MCF 10A (cell line): ENCODE measurements at regions not wholly inside any gene's neighbourhood (a gene's known extent, or its start where the extent isn't known, plus 50 kb on each side); places are given as distances from the start of the nearest gene placed in this dataset.
"Not testable (repeated sequence)": the region's sequence is repeated elsewhere in the genome, so short reads cannot be mapped to it uniquely, and the experiment has no call there.

Experiments
- BruUV-seq: library from RNA; stranded (reverse); fragments of 400-500 nt; replicated peaks from 2 replicates; lab custom pipeline; 2021; lab: Mats Ljungman, UMichigan
- CTCF ChIA-PET: fragments of 300-600 bp; sonication (Branson Sonifier 250); formaldehyde crosslinking; extraction: SDS; loops from one replicate; lab custom pipeline; 2021; ENCODE audit warnings: antibody characterized with exemption, inconsistent platforms; lab: Yijun Ruan, JAX
- POLR2A ChIA-PET: fragments of 300-600, 350-650 bp; sonication (Branson Sonifier 250); formaldehyde crosslinking; extraction: SDS; loops from one replicate; lab custom pipeline; 2020; ENCODE audit warnings: antibody characterized with exemption, inconsistent platforms; lab: Yijun Ruan, JAX
- DNase-seq: peaks from one replicate; pipeline ENCODE4 v3.0.0-alpha.2; 2018; ENCODE audit not compliant: unreplicated experiment
- H3K27ac Mint-ChIP-seq: one replicate; pipeline ENCODE4 v1.8.0; 2022; ENCODE audit warnings: mild to moderate bottlenecking, low read depth, mixed read lengths; ENCODE audit not compliant: unreplicated experiment
- H3K27me3 Mint-ChIP-seq: one replicate; pipeline ENCODE4 v1.8.0; 2022; ENCODE audit warnings: mixed read lengths; ENCODE audit not compliant: insufficient read depth, unreplicated experiment
- H3K36me3 Mint-ChIP-seq: one replicate; pipeline ENCODE4 v1.8.0; 2022; ENCODE audit warnings: mild to moderate bottlenecking, moderate library complexity, mixed read lengths; ENCODE audit not compliant: insufficient read depth, unreplicated experiment
- H3K4me1 Mint-ChIP-seq: one replicate; pipeline ENCODE4 v1.8.0; 2022; ENCODE audit warnings: mixed read lengths; ENCODE audit not compliant: insufficient read depth, unreplicated experiment
- H3K4me3 Mint-ChIP-seq: one replicate; pipeline ENCODE4 v1.8.0; 2022; ENCODE audit warnings: mild to moderate bottlenecking, moderate library complexity, mixed read lengths; ENCODE audit not compliant: unreplicated experiment
- H3K9me3 Mint-ChIP-seq: one replicate; pipeline ENCODE4 v1.8.0; 2022; ENCODE audit warnings: mixed read lengths; ENCODE audit not compliant: unreplicated experiment
- intact Hi-C: fragments of 100-400 bp; cut with micrococcal nuclease; formaldehyde crosslinking; loops from 2 replicates; pipeline ENCODE4 v1.14.1; 2022
- TF ChIP-seq, protein P1 (sequence below): fragments of 200-600 bp; IDR thresholded peaks from one replicate; pipeline ENCODE4 v1.8.0; 2022; ENCODE audit warnings: antibody characterized with exemption, mild to moderate bottlenecking; ENCODE audit not compliant: unreplicated experiment

DNA sequence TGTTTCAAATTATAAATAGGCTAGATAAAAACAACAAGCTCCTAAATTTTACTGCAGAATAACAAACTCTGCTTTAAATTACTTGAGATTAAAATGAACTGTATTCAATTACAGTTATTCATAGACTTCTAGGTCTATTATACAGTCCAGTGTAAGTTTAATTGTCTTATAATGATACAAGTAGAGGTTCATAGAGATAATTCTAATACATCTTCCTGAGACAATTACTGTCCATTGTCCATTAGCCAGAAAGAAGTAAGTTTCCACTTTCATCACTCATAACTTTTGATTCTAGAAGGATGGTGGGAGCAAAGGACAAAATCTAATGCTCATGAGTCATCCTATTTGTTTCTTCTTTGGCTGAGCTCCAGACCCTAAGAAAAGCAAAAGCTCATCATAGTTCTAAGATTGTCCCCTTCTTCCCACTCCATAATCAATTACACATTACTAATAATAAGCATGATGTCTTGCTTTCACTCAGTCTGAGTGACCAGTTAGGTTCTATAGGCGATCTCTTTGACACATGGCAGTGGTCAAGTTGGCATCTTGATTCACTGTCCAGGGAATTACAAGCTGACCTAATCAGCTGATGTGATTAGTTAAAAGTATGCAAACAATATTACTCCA is 502.5 kb upstream of the IZUMO3 start:
- CTCF ChIA-PET = no interaction called here
- H3K4me3 Mint-ChIP-seq = no peak overlapping the region
- intact Hi-C loops = no loop called here
- H3K4me1 Mint-ChIP-seq = no peaks in the 10 kb centered on the region
- no peaks in the 10 kb centered on the region for H3K36me3 Mint-ChIP-seq
- TF ChIP-seq, protein P1, sequence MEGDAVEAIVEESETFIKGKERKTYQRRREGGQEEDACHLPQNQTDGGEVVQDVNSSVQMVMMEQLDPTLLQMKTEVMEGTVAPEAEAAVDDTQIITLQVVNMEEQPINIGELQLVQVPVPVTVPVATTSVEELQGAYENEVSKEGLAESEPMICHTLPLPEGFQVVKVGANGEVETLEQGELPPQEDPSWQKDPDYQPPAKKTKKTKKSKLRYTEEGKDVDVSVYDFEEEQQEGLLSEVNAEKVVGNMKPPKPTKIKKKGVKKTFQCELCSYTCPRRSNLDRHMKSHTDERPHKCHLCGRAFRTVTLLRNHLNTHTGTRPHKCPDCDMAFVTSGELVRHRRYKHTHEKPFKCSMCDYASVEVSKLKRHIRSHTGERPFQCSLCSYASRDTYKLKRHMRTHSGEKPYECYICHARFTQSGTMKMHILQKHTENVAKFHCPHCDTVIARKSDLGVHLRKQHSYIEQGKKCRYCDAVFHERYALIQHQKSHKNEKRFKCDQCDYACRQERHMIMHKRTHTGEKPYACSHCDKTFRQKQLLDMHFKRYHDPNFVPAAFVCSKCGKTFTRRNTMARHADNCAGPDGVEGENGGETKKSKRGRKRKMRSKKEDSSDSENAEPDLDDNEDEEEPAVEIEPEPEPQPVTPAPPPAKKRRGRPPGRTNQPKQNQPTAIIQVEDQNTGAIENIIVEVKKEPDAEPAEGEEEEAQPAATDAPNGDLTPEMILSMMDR = no peak
- peaks cover 8% of the 10 kb centered on the region for H3K9me3 Mint-ChIP-seq
- BruUV-seq = no TSS peak
- DNase-seq = peak; percentile 16
- H3K27ac Mint-ChIP-seq = no peak overlapping the region
- H3K27me3 Mint-ChIP-seq = no peaks in the 10 kb centered on the region
- POLR2A ChIA-PET = no interaction called here

- CTCF ChIA-PET, BruUV-seq, DNase-seq, H3K36me3 Mint-ChIP-seq, H3K4me3 Mint-ChIP-seq, intact Hi-C loops, H3K27me3 Mint-ChIP-seq, POLR2A ChIA-PET, H3K27ac Mint-ChIP-seq, H3K4me1 Mint-ChIP-seq: not testable (repeated sequence)
- peaks cover 24% of the 10 kb centered on the region for H3K9me3 Mint-ChIP-seq
These were observed 499.8 kb upstream of the IZUMO3 start for GRCh38 chr9:25045469-25045868.

GRCh38 chr9:25029743-25030142 is 484.0 kb upstream of the IZUMO3 start:
- no TSS peak for BruUV-seq
- no peaks in the 10 kb centered on the region for H3K9me3 Mint-ChIP-seq

DNA sequence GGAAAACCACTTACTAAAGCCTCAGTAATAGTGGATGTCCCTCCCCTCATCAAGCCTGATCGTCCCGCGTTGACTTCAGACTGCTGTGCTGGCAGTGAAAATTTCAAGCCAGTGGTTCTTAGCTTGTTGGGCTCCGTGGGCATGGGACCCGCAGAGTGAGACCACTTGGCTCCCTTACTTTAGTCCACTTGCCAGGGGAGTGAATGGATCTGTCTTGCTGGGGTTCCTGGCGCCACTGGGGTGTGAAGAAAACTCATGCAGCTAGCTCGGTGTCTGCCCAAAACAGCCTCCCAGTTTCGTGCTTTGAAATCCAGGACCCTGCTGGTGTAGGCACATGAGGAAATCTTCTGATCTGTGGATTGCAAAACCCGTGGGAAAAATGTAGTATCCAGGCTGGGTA is 480.0 kb upstream of the IZUMO3 start:
- ChIA-PET POLR2A (no interaction called here), CTCF (no interaction called here)
- BruUV-seq = no TSS peak
- Mint-ChIP-seq H3K36me3 (no peaks in the 10 kb centered on the region), H3K4me3 (no peak overlapping the region), H3K9me3 (peaks cover 27% of the 10 kb centered on the region), H3K27ac (no peak overlapping the region), H3K4me1 (no peaks in the 10 kb centered on the region), H3K27me3 (no peaks in the 10 kb centered on the region)
- DNase-seq = no peak
- TF ChIP-seq, protein P1 = no peak
- intact Hi-C loops = no loop called here

More at GRCh38 chr9:25029743-25030142, 484.0 kb upstream of the IZUMO3 start:
- CTCF ChIA-PET = no interaction called here
- intact Hi-C loops = no loop called here
- POLR2A ChIA-PET = no interaction called here
- no peak for DNase-seq
- TF ChIP-seq, protein P1 = no peak
- H3K27ac Mint-ChIP-seq = no peak overlapping the region
- no peaks in the 10 kb centered on the region for H3K4me1 Mint-ChIP-seq
- no peaks in the 10 kb centered on the region for H3K27me3 Mint-ChIP-seq
- H3K36me3 Mint-ChIP-seq = no peaks in the 10 kb centered on the region
- H3K4me3 Mint-ChIP-seq = no peak overlapping the region

DNA sequence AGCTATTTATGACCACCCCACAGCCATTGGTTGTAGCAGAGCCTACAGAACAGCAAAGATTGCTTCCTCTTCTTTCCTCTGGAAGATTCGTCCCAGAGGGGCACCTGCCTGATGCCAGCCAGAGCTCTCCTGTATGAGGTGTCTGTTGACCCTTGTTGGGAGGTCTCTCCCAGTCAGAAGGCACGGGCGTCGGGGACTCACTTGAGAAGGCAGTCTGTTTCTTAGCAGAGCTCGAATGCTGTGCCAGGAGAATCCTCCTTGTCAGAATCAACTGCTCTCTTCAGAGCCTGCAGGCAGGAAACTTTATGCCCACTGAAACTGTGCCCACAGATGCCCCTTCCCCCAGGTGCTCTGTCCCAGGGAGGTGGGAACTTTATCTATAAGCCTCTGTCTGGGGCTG is 479.5 kb upstream of the IZUMO3 start:
- BruUV-seq = no TSS peak
- ChIA-PET CTCF (no interaction called here), POLR2A (no interaction called here)
- TF ChIP-seq, protein P1 = no peak
- H3K36me3 Mint-ChIP-seq = no peaks in the 10 kb centered on the region
- H3K27ac Mint-ChIP-seq = no peak overlapping the region
- H3K9me3 Mint-ChIP-seq = peaks cover 32% of the 10 kb centered on the region
- intact Hi-C loops = no loop called here
- DNase-seq = no peak
- H3K4me3 Mint-ChIP-seq = no peak overlapping the region
- no peaks in the 10 kb centered on the region for H3K27me3 Mint-ChIP-seq
- no peaks in the 10 kb centered on the region for H3K4me1 Mint-ChIP-seq
